Suprapubic skin (tissue), 4 donors: ENCODE measurements at regions not wholly inside any gene's neighbourhood (a gene's known extent, or its start where the extent isn't known, plus 50 kb on each side); places are given as distances from the start of the nearest gene placed in this dataset.

ENCODE experiments used
- DNase-seq, 2 donors: peaks; one replicate each; pipeline ENCODE4 v3.0.0-alpha.2; 2019; ENCODE audit warnings: low spot score in 2 of 2
- H3K27ac ChIP-seq: fragments of 200-600 bp; sonication (generic); one replicate; pipeline ENCODE4 v1.5.1; 2019
- H3K27me3 ChIP-seq: fragments of 200-600 bp; sonication (generic); one replicate; pipeline ENCODE4 v1.5.1; 2019
- H3K36me3 ChIP-seq: fragments of 200-600 bp; sonication (generic); one replicate; pipeline ENCODE4 v1.5.1; 2019
- H3K4me1 ChIP-seq: fragments of 200-600 bp; sonication (generic); one replicate; pipeline ENCODE4 v1.5.1; 2019
- H3K4me3 ChIP-seq: fragments of 200-600 bp; sonication (generic); one replicate; pipeline ENCODE4 v1.5.1; 2019; ENCODE audit warnings: mild to moderate bottlenecking
- H3K9me3 ChIP-seq: fragments of 200-600 bp; sonication (generic); one replicate; pipeline ENCODE4 v1.5.1; 2019
- CTCF ChIP-seq, 2 donors: fragments of 200-600 bp in 1 of 2; fragments of 450-650 bp in 1 of 2; sonication (generic) in 1 of 2; IDR thresholded peaks; one replicate each; pipeline ENCODE4 v1.5.1; 2016 to 2019; ENCODE audit warnings: antibody characterized with exemption in 2 of 2, mild to moderate bottlenecking in 1 of 2, moderate library complexity in 1 of 2
- EP300 ChIP-seq: sonication (generic); formaldehyde crosslinking; IDR thresholded peaks from one replicate; pipeline ENCODE4 v1.6.1; 2017; ENCODE audit warnings: antibody characterized with exemption
- POLR2A ChIP-seq, 2 donors: fragments of 450-650 bp; IDR thresholded peaks; one replicate each; pipeline ENCODE4 v1.6.1; 2017; ENCODE audit warnings: antibody characterized with exemption in 2 of 2, mild to moderate bottlenecking in 2 of 2, moderate library complexity in 2 of 2
- POLR2AphosphoS5 ChIP-seq, 3 donors: sonication (generic); formaldehyde crosslinking; IDR thresholded peaks; one replicate each; pipeline ENCODE4 v1.6.1; 2017; ENCODE audit warnings: antibody characterized with exemption in 3 of 3
- WGBS: methylation state at CpG from one replicate; pipeline ENCODE4 v1.1.5; 2018; 5-methylcytosine and 5-hydroxymethylcytosine counted together

GRCh38 chr10:33392706-33393105, 58.2 kb upstream of the NRP1 start:
- 69% methylated on average over 5 of the region's 5 CpGs for WGBS
- TF ChIP-seq POLR2AphosphoS5 (IDR thresholded peaks at IDR 0.05): no peak
- no peak for TF ChIP-seq CTCF (IDR thresholded peaks at IDR 0.05)
- no peak for TF ChIP-seq POLR2A (IDR thresholded peaks at IDR 0.05)
- no peak for TF ChIP-seq EP300
- Histone ChIP-seq H3K27ac (no peak overlapping the region), H3K4me1 (no peaks in the 10 kb centered on the region), H3K4me3 (no peak overlapping the region), H3K9me3 (no peaks in the 10 kb centered on the region), H3K36me3 (no peaks in the 10 kb centered on the region), H3K27me3 (peaks cover 24% of the 10 kb centered on the region)
- DNase-seq: no peak

- 73% methylated on average over 8 of the region's 8 CpGs for WGBS
- H3K36me3 ChIP-seq: no peaks in the 10 kb centered on the region
- H3K27me3 ChIP-seq: peaks cover 24% of the 10 kb centered on the region
- H3K4me1 ChIP-seq: no peaks in the 10 kb centered on the region
- H3K27ac ChIP-seq: no peak overlapping the region
- no peak for DNase-seq
- TF ChIP-seq CTCF (IDR thresholded peaks at IDR 0.05): no peak
- no peak for TF ChIP-seq POLR2A (IDR thresholded peaks at IDR 0.05)
- no peak for TF ChIP-seq POLR2AphosphoS5 (IDR thresholded peaks at IDR 0.05)
- no peak for TF ChIP-seq EP300
- no peaks in the 10 kb centered on the region for H3K9me3 ChIP-seq
- H3K4me3 ChIP-seq: no peak overlapping the region
Observed at GRCh38 chr10:33391611-33392465, 57.4 kb upstream of the NRP1 start.

- no peak overlapping the region for H3K27ac ChIP-seq
- no peaks in the 10 kb centered on the region for H3K36me3 ChIP-seq
- H3K4me1 ChIP-seq: no peaks in the 10 kb centered on the region
- 94% methylated on average over 5 of the region's 5 CpGs for WGBS
- H3K9me3 ChIP-seq: no peaks in the 10 kb centered on the region
- no peak for DNase-seq
- H3K4me3 ChIP-seq: no peak overlapping the region
- peaks cover 24% of the 10 kb centered on the region for H3K27me3 ChIP-seq
- no peak for TF ChIP-seq POLR2A (IDR thresholded peaks at IDR 0.05)
- TF ChIP-seq EP300: no peak
- TF ChIP-seq POLR2AphosphoS5 (IDR thresholded peaks at IDR 0.05): no peak
- TF ChIP-seq CTCF (IDR thresholded peaks at IDR 0.05): no peak
Observed at GRCh38 chr10:33390046-33390445, 55.6 kb upstream of the NRP1 start.

- Histone ChIP-seq H3K27me3 (peaks cover 21% of the 10 kb centered on the region), H3K4me1 (no peaks in the 10 kb centered on the region), H3K4me3 (no peak overlapping the region), H3K27ac (no peak overlapping the region), H3K36me3 (no peaks in the 10 kb centered on the region), H3K9me3 (no peaks in the 10 kb centered on the region)
- TF ChIP-seq POLR2A (IDR thresholded peaks at IDR 0.05) (no peak), POLR2AphosphoS5 (IDR thresholded peaks at IDR 0.05) (no peak), EP300 (no peak), CTCF (IDR thresholded peaks at IDR 0.05) (no peak)
- no peak for DNase-seq
- WGBS: 74% methylated on average over 4 of the region's 4 CpGs
Observed at GRCh38 chr10:33388785-33389184, 54.3 kb upstream of the NRP1 start.

GRCh38 chr10:33388382-33388781, 53.9 kb upstream of the NRP1 start:
- H3K36me3 ChIP-seq: no peaks in the 10 kb centered on the region
- TF ChIP-seq POLR2A (IDR thresholded peaks at IDR 0.05) (no peak), CTCF (IDR thresholded peaks at IDR 0.05) (no peak), EP300 (no peak), POLR2AphosphoS5 (IDR thresholded peaks at IDR 0.05) (no peak)

More at GRCh38 chr10:33388382-33388781, 53.9 kb upstream of the NRP1 start:
- Histone ChIP-seq H3K4me3 (no peak overlapping the region), H3K9me3 (no peaks in the 10 kb centered on the region), H3K27me3 (peaks cover 17% of the 10 kb centered on the region), H3K27ac (no peak overlapping the region), H3K4me1 (no peaks in the 10 kb centered on the region)
- WGBS: 76% methylated on average over 1 of the region's 1 CpG
- DNase-seq: no peak
